ENCODE measurements at regions not wholly inside any gene's neighbourhood (a gene's known extent, or its start where the extent isn't known, plus 50 kb on each side); places are given as distances from the start of the nearest gene placed in this dataset.

DNA sequence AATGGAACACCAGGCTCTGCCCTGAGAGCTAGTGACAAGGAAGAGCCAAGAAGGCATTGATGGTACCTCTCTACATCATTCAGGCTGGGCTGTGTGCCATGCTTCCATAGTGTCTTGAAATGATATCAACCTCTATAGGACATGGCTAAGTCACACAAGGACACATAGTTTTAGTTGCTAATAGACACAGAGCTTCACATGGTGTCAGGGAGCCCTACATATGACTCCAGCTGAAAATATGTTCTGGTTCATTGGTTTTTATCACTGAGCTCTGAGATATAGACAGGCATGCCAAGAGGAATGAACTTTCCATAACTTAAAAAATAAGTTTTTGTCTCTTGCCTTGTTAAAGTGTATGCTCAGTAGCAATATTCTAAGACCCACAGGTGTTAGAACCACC, 72.1 kb upstream of the PRKG2 start:
- Mint-ChIP-seq H3K36me3 (ENCODE audit: low read depth, unreplicated experiment) (no peaks in the 10 kb centered on the region), H3K4me3 (ENCODE audit: unreplicated experiment) (no peak overlapping the region), H3K27ac (ENCODE audit: unreplicated experiment) (no peak overlapping the region), H3K9me3 (ENCODE audit: unreplicated experiment) (no peaks in the 10 kb centered on the region), H3K4me1 (ENCODE audit: unreplicated experiment) (no peaks in the 10 kb centered on the region), H3K27me3 (ENCODE audit: unreplicated experiment) (no peaks in the 10 kb centered on the region)
- no peak for DNase-seq (ENCODE audit: low spot score)
- TF ChIP-seq, protein P1, sequence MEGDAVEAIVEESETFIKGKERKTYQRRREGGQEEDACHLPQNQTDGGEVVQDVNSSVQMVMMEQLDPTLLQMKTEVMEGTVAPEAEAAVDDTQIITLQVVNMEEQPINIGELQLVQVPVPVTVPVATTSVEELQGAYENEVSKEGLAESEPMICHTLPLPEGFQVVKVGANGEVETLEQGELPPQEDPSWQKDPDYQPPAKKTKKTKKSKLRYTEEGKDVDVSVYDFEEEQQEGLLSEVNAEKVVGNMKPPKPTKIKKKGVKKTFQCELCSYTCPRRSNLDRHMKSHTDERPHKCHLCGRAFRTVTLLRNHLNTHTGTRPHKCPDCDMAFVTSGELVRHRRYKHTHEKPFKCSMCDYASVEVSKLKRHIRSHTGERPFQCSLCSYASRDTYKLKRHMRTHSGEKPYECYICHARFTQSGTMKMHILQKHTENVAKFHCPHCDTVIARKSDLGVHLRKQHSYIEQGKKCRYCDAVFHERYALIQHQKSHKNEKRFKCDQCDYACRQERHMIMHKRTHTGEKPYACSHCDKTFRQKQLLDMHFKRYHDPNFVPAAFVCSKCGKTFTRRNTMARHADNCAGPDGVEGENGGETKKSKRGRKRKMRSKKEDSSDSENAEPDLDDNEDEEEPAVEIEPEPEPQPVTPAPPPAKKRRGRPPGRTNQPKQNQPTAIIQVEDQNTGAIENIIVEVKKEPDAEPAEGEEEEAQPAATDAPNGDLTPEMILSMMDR (IDR thresholded peaks at IDR 0.05; ENCODE audit: unreplicated experiment) = no peak

DNA sequence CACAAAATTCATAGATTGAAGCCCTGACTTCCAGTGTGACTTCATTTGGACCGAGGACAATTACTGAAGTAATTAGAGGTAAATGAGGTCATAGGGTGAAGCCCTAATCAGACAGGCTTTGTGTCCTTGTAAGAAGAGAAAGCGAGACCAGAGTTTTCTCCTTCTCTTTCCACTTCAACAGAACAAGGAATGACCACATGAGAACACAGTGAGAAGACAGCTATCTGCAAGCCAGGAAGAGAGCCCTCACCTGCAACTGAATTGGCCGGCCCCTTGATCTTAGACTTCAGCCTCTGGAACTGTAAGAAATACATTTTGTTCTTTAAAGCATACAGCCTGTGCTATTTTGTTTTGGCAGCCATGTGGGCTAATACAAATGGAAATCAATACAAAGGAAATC, 67.1 kb upstream of the PRKG2 start:
- Mint-ChIP-seq H3K36me3 (ENCODE audit: low read depth, unreplicated experiment) (no peaks in the 10 kb centered on the region), H3K4me3 (ENCODE audit: unreplicated experiment) (no peak overlapping the region), H3K4me1 (ENCODE audit: unreplicated experiment) (no peaks in the 10 kb centered on the region), H3K27me3 (ENCODE audit: unreplicated experiment) (peaks cover 2% of the 10 kb centered on the region), H3K9me3 (ENCODE audit: unreplicated experiment) (no peaks in the 10 kb centered on the region), H3K27ac (ENCODE audit: unreplicated experiment) (no peak overlapping the region)
- TF ChIP-seq, protein P1 (IDR thresholded peaks at IDR 0.05; ENCODE audit: unreplicated experiment) = no peak
- no peak for DNase-seq (ENCODE audit: low spot score)

DNA sequence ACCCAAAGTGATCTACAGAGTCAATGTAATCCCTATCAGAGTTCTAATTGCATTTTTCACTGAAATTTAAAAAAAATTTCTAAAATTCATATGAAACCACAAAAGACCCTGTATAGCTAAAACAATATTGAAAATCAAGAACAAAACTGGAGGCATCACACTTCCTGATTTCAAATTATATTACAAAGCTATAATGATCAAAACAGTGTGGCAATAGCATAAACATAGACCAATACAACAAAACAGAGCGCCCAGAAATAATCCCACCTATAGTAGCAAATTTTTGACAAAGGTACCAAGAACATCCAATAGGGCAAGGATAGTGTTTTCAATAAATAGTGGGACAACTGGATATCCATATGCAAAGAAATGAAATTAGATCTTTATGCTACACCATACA, 59.4 kb upstream of the PRKG2 start:
- TF ChIP-seq, protein P1 (IDR thresholded peaks at IDR 0.05; ENCODE audit: unreplicated experiment) = no peak
- no peaks in the 10 kb centered on the region for H3K4me1 Mint-ChIP-seq (ENCODE audit: unreplicated experiment)
- no peak overlapping the region for H3K4me3 Mint-ChIP-seq (ENCODE audit: unreplicated experiment)
- H3K36me3 Mint-ChIP-seq (ENCODE audit: low read depth, unreplicated experiment) = no peaks in the 10 kb centered on the region
- no peak for DNase-seq (ENCODE audit: low spot score)
- no peaks in the 10 kb centered on the region for H3K9me3 Mint-ChIP-seq (ENCODE audit: unreplicated experiment)
- H3K27me3 Mint-ChIP-seq (ENCODE audit: unreplicated experiment) = peaks cover 2% of the 10 kb centered on the region
- H3K27ac Mint-ChIP-seq (ENCODE audit: unreplicated experiment) = no peak overlapping the region

DNA sequence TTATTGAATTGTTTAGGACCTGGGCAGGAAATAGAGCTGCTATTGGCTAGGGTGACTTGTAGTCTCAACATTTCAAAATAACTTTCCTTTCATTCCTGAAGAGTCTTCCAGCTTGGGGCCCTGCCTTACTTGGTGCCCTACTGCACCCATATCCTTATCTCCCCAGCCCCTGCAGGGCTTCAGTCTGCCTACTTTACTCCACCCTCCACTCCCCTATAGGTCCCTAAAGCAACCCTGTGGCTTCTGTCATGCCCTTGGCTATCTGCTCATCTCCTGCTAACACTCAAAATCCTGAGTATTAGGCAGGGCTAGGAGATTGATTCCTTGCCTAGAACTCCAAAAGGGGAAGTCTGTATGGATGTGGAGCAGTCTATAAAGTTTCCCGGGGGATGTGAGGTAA, 57.6 kb upstream of the PRKG2 start:
- TF ChIP-seq, protein P1 (IDR thresholded peaks at IDR 0.05; ENCODE audit: unreplicated experiment) = no peak
- no peaks in the 10 kb centered on the region for H3K4me1 Mint-ChIP-seq (ENCODE audit: unreplicated experiment)
- H3K4me3 Mint-ChIP-seq (ENCODE audit: unreplicated experiment) = no peak overlapping the region
- H3K36me3 Mint-ChIP-seq (ENCODE audit: low read depth, unreplicated experiment) = no peaks in the 10 kb centered on the region
- H3K27me3 Mint-ChIP-seq (ENCODE audit: unreplicated experiment) = no peaks in the 10 kb centered on the region
- H3K9me3 Mint-ChIP-seq (ENCODE audit: unreplicated experiment) = no peaks in the 10 kb centered on the region
- H3K27ac Mint-ChIP-seq (ENCODE audit: unreplicated experiment) = no peak overlapping the region
- DNase-seq (ENCODE audit: low spot score) = no peak
